Kidney tubule cell (primary cell): ENCODE measurements at regions not wholly inside any gene's neighbourhood (a gene's known extent, or its start where the extent isn't known, plus 50 kb on each side); places are given as distances from the start of the nearest gene placed in this dataset.

Experiments
- DNase-seq: peaks from one replicate; pipeline ENCODE4 v3.0.0-alpha.2; 2018; ENCODE audit warnings: low spot score

DNA sequence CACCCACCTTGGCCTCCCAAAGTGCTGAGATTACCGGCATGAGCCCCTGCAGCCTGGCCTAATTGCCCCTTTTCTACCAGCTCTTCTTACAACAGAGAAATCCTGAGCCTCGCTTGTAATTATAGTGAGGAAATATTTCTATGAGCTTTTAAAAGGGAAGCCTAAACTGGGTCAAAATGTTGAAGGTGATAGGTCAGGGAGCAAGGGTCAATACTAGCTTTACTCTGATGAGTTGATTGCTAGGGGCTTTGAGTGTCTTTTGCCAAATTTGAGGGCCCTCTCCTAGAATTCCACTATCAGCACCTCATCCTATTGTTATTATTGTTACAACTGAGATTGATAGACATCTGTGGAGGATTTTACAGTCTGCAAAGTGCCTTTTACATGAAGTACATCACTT is 62.4 kb upstream of the PIAS1 start:
- DNase-seq = no peak

DNA sequence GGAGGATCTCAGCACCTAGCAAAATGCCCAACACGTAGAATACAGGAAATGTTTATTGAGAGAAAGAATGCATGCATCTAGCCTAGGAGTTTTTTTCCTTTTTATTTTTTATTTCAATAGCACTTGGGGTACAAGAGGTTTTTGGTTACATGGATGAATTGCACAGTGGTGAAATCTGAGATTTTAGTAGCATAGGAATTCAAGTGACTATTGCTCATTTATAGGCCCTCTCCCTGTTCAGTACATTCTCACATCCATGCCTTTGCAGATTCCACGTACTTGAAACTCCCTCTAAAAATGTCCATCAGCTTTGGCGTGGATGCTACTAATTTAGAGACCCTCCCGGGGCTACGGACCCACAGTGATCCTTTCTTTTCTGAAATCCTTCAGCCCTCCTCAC is 61.7 kb upstream of the PIAS1 start:
- DNase-seq = no peak

DNA sequence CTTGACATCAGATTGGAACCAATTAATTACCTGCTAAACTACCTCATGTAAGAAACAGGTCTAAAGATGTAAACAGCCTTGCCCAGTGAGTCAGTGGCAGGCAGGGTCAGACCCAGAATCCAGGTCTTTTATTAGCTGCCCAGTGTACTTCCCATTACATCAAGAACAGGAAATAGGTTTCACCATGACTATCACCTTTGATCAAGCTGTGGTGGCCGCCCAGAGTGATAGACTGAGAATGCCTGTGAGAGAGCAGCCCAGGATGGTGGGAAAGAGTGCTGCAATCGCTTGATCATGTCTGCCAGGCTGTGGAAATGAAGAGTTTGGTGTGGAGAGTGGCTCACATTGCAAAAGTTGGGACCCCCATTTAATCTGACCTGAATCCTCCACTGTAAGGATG is 61.3 kb upstream of the PIAS1 start:
- DNase-seq = peak; percentile 45

DNA sequence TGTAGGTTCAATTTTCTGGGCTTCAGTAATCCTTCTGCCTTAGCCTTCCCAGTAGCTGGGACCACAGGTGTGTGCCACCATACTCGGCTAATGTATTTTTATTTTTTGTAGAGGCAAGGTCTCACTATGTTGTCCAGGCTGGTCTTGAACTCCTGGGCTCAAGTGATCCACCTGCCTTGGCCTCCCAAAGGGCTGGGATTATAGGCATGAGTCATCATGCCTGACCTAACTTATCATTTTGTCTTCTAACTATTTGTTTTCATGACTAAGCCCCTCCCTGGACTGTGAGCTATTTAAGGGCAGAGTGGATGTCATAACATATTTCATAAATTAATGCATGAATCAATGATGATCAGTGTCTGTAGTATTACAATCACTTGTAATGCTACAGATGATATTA is 56.1 kb upstream of the PIAS1 start:
- peak; percentile 12 for DNase-seq

DNA sequence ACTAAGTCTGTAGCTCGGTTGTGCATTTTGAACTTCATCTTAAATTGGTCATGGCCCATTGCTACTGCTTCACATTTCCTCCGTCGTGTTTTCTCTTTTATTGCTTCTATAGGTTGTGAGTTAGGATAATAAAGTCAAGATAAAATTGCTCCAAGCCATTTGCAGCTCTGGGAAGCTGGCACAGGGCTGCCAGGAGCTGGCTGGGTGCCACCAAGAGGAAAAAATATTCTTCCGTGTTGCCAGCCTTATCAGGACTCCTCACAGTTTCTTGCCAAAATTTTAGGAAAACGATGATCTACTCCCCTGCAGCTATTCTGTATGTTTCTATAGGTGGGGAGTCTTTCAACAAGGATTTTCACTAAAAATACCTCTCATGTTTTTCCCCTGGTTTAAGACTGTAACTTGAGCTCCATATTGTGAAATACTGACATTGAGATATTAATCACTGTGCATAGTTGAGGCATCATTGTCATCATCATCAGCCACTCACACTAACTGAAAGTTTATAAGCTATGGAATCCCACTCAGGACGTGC is 55.4 kb upstream of the PIAS1 start:
- peak; percentile 11 for DNase-seq

DNA sequence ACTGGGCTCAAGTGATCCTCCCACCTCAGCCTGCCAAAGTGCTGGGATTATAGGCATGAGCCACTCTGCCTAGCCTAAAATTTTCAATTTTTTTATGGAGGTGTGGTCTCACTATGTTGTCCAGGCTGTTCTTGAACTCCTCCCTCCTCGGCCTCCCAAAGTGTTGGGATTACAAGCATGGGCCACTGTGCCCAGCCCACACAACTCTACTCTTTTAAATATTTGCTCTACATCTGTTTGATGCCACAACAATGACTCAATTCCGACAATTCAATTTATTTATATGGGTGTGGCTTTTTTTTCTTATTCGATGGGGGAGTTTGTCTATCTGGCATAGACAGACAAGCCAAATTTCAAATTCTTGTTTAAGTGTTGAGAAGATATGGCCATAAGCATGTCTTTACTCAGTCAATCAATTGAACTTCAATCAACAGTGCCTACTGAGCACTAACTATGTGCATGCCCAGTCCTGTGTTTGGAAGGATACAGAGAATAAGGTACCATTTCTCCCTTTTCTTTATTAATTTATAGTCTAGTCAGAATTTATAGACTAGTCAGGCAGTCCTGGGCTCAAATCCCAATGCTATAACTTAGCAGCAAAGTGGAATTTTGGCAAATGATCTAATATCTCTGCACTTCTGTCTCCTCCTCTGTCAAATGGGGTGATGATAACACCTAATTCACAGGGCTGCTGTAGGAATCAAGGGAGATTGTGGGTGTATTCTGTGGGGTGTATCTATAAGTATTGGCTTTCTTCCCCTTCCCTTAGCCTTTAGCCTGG is 54.6 kb upstream of the PIAS1 start:
- no peak for DNase-seq

DNA sequence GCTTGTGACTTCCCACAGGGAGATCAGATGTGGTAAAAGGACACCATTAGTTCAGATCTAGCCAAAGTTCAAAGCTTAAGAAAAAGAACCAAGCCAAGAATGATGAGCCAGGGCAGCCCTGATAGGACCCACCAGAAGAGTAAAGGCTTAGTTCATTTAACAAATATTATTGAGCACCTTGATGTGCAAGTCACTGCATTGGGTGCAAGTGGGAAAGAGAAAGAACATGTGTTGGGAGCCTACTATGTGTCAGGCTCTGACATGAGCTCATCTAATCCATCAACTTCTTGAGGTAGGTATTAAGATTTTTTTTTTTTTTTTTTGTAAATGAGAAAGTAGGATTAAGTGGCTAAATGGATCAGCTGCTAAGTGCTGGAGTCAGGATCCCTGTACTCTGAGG is 53.4 kb upstream of the PIAS1 start:
- DNase-seq = no peak

DNA sequence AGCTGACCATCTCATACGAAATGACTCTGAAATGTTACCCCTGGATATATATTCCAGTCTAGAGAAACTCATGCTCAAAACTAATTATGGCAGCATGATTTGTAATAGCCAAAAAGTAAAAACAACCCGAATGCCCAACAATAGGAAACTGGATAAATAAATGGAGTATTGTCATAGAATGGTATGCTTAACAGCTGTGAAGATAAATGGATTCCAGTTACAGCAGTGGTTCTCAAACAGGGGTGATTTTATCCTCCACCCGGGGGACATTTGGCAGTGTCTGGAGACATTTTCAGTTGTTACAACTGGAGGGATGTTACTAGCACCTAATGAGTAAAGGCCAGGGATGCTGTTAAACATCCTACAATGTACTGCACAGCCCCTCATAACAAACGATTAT is 52.3 kb upstream of the PIAS1 start:
- no peak for DNase-seq

DNA sequence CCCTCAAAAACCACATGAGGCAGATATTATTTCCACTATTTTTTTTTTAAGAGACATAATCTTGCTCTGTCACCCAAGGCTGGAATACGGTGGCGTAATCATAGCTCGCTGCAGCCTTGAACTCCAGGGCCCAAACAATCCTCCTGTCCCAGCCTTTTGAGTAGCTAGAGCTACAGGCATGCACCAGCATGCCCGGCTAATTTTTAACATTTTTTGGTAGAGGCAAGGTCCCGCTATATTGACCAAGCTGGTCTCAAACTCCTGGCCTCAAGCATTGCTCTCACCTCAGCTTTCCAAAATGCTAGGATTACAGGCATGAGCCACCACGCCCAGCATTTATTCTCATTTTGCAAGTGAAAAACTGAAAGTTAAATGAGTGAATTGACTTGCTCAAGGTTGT is 50.8 kb upstream of the PIAS1 start:
- DNase-seq = no peak
